ENCODE measurements at regions not wholly inside any gene's neighbourhood (a gene's known extent, or its start where the extent isn't known, plus 50 kb on each side); places are given as distances from the start of the nearest gene placed in this dataset.

DNA sequence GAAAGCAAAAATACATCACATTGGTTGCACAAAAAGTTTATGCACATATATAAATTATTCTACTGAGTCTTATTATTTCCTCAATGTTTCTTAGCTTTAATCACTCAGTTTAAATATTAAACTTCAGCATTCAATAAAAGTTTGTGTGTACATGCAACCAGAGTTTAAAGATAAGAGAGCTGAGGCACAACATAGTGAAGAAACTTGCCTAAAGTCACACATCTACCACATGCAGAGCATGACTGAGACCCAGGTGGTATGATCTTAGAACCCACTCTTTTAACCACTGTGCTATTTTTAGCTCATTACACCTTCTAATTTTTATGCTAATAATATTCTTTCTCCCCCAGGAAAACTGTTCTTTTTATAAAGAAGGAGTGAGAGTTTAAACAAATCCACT lies 96.1 kb upstream of the GOLIM4 start:
- no peak overlapping the region for H2AK9ac ChIP-seq (replicated peaks; ENCODE audit: low read depth, low read length, poor library complexity)
- intact Hi-C loops (cut with micrococcal nuclease), result no loop called here
- no peaks in the 10 kb centered on the region for H3K27me3 ChIP-seq (ENCODE audit: control insufficient read depth, insufficient read depth, low read length)
- no TSS peak for BruUV-seq (replicated peaks)
- ChIA-PET CTCF (interaction anchor here (1.3 kb wide), 1 partner anchor 11 kb away, joined by 3 read pairs; no protein-coding TSS in a partner anchor), POLR2A (ENCODE audit: unreplicated experiment) (no interaction called here)
- no peak overlapping the region for H2AK5ac ChIP-seq (ENCODE audit: low read depth, low read length)
- no peak overlapping the region for H2BK20ac ChIP-seq (ENCODE audit: low read depth, low read length)
- H2BK15ac ChIP-seq (ENCODE audit: low read depth, low read length), result no peak overlapping the region
- H3K18ac ChIP-seq (ENCODE audit: low read depth, low read length), result no peak overlapping the region
- in situ Hi-C loops (cut with MboI; ENCODE audit: low sequenced_read_pairs), result no loop called here
- no peak overlapping the region for H3K9ac ChIP-seq (ENCODE audit: low read depth, low read length)
- no peaks in the 10 kb centered on the region for H3K9me1 ChIP-seq (ENCODE audit: insufficient read depth, low read length)
- H2BK5ac ChIP-seq (ENCODE audit: low read depth, low read length, poor library complexity, severe bottlenecking), result no peak overlapping the region
- no peak for DNase-seq
- dilution Hi-C loops (cut with HindIII; ENCODE audit: low sequenced_read_pairs, unreplicated experiment), result no loop called here
- H4K8ac ChIP-seq (ENCODE audit: low read depth in 2 of 2, low read length in 2 of 2), result no peak overlapping the region
- H3K9me3 ChIP-seq (ENCODE audit: control insufficient read depth, insufficient read depth, low read length), result no peaks in the 10 kb centered on the region
- no peak overlapping the region for H3K4ac ChIP-seq (ENCODE audit: low read depth, low read length)
- no peak overlapping the region for H2BK120ac ChIP-seq (ENCODE audit: low read depth, low read length)
- H4K20me1 ChIP-seq (ENCODE audit: insufficient read depth, low read length), result no peaks in the 10 kb centered on the region
- no peak overlapping the region for H3K27ac ChIP-seq (ENCODE audit: insufficient read depth, low read length)
- no peak; the same call in 1 of the 2 replicates for ATAC-seq (ENCODE audit: low read depth)
- no peak overlapping the region for H4K91ac ChIP-seq (ENCODE audit: insufficient read depth, low read depth, low read length)
- H3K14ac ChIP-seq (replicated peaks; ENCODE audit: low read depth, low read length), result no peak overlapping the region
- no peaks in the 10 kb centered on the region for H3K79me1 ChIP-seq (ENCODE audit: low read depth in 1 of 2, low read length in 2 of 2)
- no peaks in the 10 kb centered on the region for H3K36me3 ChIP-seq (ENCODE audit: control insufficient read depth, insufficient read depth, low read length)
- H3K56ac ChIP-seq (ENCODE audit: extremely low read depth, insufficient read depth, low read length), result no peak overlapping the region
- no peak for TF ChIP-seq FOS (IDR thresholded peaks at IDR 0.05; ENCODE audit: low read depth, low read length)
- no peak for TF ChIP-seq RAD21 (IDR thresholded peaks at IDR 0.05; ENCODE audit: low read length)
- no peak for TF ChIP-seq BHLHE40 (IDR thresholded peaks at IDR 0.05; ENCODE audit: low read depth, low read length)
- TF ChIP-seq SMC3 (IDR thresholded peaks at IDR 0.05; ENCODE audit: low read depth, low read length), result no peak
- TF ChIP-seq, protein P1, sequence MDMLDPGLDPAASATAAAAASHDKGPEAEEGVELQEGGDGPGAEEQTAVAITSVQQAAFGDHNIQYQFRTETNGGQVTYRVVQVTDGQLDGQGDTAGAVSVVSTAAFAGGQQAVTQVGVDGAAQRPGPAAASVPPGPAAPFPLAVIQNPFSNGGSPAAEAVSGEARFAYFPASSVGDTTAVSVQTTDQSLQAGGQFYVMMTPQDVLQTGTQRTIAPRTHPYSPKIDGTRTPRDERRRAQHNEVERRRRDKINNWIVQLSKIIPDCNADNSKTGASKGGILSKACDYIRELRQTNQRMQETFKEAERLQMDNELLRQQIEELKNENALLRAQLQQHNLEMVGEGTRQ (IDR thresholded peaks at IDR 0.05; ENCODE audit: low read depth, low read length), result no peak
- TF ChIP-seq CEBPB (IDR thresholded peaks at IDR 0.05; ENCODE audit: low read depth, low read length), result no peak
- no peak for TF ChIP-seq POLR2A (IDR thresholded peaks at IDR 0.05; ENCODE audit: low read depth, low read length)
- TF ChIP-seq MXI1 (IDR thresholded peaks at IDR 0.05; ENCODE audit: borderline replicate concordance, low read depth, low read length), result no peak
- TF ChIP-seq, protein P2, sequence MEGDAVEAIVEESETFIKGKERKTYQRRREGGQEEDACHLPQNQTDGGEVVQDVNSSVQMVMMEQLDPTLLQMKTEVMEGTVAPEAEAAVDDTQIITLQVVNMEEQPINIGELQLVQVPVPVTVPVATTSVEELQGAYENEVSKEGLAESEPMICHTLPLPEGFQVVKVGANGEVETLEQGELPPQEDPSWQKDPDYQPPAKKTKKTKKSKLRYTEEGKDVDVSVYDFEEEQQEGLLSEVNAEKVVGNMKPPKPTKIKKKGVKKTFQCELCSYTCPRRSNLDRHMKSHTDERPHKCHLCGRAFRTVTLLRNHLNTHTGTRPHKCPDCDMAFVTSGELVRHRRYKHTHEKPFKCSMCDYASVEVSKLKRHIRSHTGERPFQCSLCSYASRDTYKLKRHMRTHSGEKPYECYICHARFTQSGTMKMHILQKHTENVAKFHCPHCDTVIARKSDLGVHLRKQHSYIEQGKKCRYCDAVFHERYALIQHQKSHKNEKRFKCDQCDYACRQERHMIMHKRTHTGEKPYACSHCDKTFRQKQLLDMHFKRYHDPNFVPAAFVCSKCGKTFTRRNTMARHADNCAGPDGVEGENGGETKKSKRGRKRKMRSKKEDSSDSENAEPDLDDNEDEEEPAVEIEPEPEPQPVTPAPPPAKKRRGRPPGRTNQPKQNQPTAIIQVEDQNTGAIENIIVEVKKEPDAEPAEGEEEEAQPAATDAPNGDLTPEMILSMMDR (conservative IDR thresholded peaks at IDR 0.05; ENCODE audit: low read depth, low read length), result no peak
- TF ChIP-seq CHD1 (IDR thresholded peaks at IDR 0.05; ENCODE audit: low read depth, low read length), result no peak
- no peak overlapping the region for H4K5ac ChIP-seq (ENCODE audit: low read depth, low read length)
- no peak overlapping the region for H2AFZ ChIP-seq (replicated peaks; ENCODE audit: low read length, poor library complexity)
- no peak overlapping the region for H3K23ac ChIP-seq (ENCODE audit: low read depth, low read length)
- no peaks in the 10 kb centered on the region for H3K4me1 ChIP-seq (ENCODE audit: control insufficient read depth, insufficient read depth, low read length)
- H3K4me2 ChIP-seq (ENCODE audit: low read depth, low read length), result no peak overlapping the region
- H3K4me3 ChIP-seq (ENCODE audit: insufficient read depth, low read depth, low read length), result no peak overlapping the region
